NB4 (cell line): ENCODE measurements at regions not wholly inside any gene's neighbourhood (a gene's known extent, or its start where the extent isn't known, plus 50 kb on each side); places are given as distances from the start of the nearest gene placed in this dataset.

ENCODE experiments used
- DNase-seq: peaks from one replicate; pipeline ENCODE4 v3.0.0; 2010; ENCODE audit warnings: low read depth
- H3K4me3 ChIP-seq: one replicate; pipeline ENCODE4 v1.5.1; 2011; ENCODE audit warnings: mild to moderate bottlenecking, low read depth, low read length, moderate library complexity
- CTCF ChIP-seq: IDR thresholded peaks from one replicate; pipeline ENCODE4 v1.5.1; 2012; ENCODE audit warnings: low read depth, low read length
- MAX ChIP-seq: IDR thresholded peaks from 2 replicates; pipeline ENCODE4 v1.6.1; 2011; ENCODE audit warnings: low read depth, low read length
- MYC ChIP-seq: IDR thresholded peaks from 2 replicates; pipeline ENCODE4 v1.6.1; 2011; ENCODE audit warnings: low read depth, low read length
- POLR2A ChIP-seq: IDR thresholded peaks from 2 replicates; pipeline ENCODE4 v1.6.1; 2011; ENCODE audit warnings: mild to moderate bottlenecking; ENCODE audit not compliant: insufficient read length; ENCODE audit errors: extremely low read depth

- no peak for TF ChIP-seq MYC
- TF ChIP-seq POLR2A, result no peak
- no peak for TF ChIP-seq CTCF
- TF ChIP-seq MAX, result no peak
- H3K4me3 ChIP-seq, result no peak overlapping the region
- DNase-seq, result no peak
Measured at GRCh38 chr4:96543346-96543745, 703.5 kb downstream of the PDHA2 start.

- no peak for DNase-seq
- H3K4me3 ChIP-seq, result no peak overlapping the region
- no peak for TF ChIP-seq MYC
- no peak for TF ChIP-seq CTCF
- no peak for TF ChIP-seq POLR2A
- TF ChIP-seq MAX, result no peak
Measured at GRCh38 chr4:96558466-96558865, 718.6 kb downstream of the PDHA2 start.

- no peak for DNase-seq
- no peak overlapping the region for H3K4me3 ChIP-seq
- TF ChIP-seq MAX (no peak), MYC (no peak), POLR2A (no peak), CTCF (no peak)
Measured at GRCh38 chr4:96566755-96567154, 726.9 kb downstream of the PDHA2 start.

GRCh38 chr4:96585304-96585703 is 745.4 kb downstream of the PDHA2 start:
- no peak overlapping the region for H3K4me3 ChIP-seq
- DNase-seq, result no peak
- TF ChIP-seq POLR2A (no peak), MAX (no peak), MYC (no peak), CTCF (no peak)

GRCh38 chr4:96593422-96593821 is 753.5 kb downstream of the PDHA2 start:
- no peak overlapping the region for H3K4me3 ChIP-seq
- TF ChIP-seq POLR2A (no peak), MAX (no peak), MYC (no peak), CTCF (no peak)
- DNase-seq, result no peak

GRCh38 chr4:96598465-96598864 is 758.6 kb downstream of the PDHA2 start:
- TF ChIP-seq MYC, result no peak
- TF ChIP-seq MAX, result no peak
- TF ChIP-seq POLR2A, result no peak
- TF ChIP-seq CTCF, result no peak
- H3K4me3 ChIP-seq, result no peak overlapping the region

More at GRCh38 chr4:96598465-96598864, 758.6 kb downstream of the PDHA2 start:
- DNase-seq, result no peak
